G401.6 (cell line): ENCODE measurements at regions not wholly inside any gene's neighbourhood (a gene's known extent, or its start where the extent isn't known, plus 50 kb on each side); places are given as distances from the start of the nearest gene placed in this dataset.
A peak's percentile ranks its signal among the peaks of the same experiment; 100 is the strongest.

Source experiments
- FAIRE-seq: peaks from 2 replicates; lab custom pipeline; 2012; peaks lifted over from hg19 to GRCh38; lab: Jason Lieb, UNC

DNA sequence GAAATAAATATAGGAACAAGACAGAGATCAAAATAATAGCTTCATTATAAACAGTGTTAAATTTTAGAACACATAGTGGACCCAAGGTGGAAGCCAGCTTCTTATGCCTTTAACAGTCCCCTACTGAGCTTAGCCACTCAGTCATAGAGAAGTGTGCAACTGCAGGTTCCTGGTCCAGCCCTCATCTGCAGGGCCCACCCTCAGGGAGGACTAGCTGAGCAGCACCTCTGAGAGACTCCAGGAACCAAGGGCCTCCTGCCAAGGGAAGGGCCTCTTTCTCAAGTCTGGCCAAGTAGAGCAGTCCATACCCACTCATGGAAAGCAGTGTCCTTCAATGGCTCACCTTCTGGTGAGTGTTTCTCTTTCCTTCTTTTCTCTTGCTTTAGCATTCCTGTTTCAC lies 173.7 kb upstream of the PRPS1L1 start:
- FAIRE-seq, result no peak

DNA sequence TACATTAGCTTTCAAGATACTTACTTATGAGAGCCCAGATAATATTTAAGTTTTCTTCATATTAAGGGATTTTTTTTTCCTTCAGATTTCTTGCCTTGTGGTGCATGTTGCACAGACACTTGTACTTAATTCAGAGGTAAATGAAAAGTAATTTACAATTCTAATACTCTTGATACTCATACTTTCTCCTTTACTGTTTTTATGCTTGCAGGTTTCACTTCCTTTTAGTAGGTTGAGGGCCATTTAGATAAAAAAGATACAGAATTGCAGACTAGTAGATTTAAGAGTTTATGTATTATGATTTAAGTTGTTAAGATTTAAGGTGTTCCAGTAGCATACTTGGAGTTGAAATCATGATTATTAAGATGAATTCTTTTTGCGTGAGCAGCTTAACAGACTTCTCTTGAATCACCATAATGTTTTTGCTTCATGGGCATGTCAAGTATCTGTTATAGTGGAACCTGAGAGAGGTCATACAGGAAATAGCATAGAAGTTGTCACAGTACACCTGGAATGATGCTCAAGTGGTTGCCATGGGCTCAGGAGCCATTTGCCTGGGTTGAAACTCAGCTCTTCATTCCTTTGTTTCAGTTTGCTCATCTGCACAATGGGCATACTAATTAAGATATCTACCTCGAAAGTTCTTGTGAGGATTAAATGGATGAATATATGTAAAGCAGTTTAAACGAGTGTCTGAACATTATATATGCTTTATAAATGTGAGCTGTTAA lies 174.8 kb upstream of the PRPS1L1 start:
- peak; percentile 56 for FAIRE-seq

DNA sequence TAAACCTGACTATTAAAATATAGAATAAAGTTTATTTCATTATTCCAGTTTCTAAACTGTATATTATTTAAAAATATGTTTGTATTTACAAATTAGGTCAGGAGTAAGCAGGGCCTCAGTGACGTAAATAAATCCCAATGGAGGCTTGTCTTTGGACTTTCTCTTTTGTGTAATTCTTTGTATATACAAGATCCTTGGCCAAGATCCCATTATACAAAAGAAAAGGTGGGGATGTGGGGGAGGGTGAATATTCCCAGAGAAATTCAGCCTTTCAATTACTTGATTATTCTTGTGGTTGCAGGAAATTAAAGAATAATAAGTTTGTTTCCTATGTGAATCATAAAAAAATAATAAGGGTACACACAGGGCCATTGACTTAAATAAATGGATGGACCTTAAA lies 178.7 kb upstream of the PRPS1L1 start:
- no peak for FAIRE-seq

DNA sequence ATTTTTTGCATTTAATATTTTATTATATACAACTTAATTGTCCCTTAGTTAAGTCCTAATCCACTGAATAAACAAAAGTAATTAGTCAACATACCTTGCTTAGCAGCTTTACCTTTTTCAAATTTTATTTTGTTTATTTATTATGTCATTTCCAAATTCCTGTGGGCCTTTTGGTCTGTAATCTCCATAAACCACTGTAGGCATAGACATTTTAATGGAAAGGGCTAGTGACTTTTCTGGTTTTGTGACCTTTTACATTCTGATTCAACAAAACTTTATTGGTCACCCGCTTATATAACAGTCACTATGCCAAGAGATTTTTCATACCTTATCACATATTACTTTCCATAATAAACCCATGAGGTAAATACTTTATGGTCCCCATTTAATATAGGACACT lies 181.3 kb upstream of the PRPS1L1 start:
- FAIRE-seq, result no peak

DNA sequence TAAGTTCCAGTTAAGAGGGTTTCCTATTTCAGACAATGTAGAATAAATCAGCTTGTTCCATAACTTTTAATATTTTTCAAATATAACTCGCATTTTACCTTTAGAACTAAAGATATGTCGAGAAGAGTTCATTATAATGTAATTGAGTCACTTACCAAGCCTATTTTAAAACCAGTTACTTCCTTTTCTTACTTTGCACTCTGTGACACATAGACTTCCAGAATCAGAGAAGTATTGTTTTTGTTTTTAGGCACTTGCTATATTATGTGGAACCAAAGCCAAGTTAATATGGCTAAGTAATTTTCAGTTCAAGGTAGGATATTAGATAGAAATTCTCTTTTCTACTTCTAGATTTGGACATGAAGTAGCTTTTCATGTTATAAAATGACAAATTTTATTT lies 182.7 kb upstream of the PRPS1L1 start:
- FAIRE-seq, result no peak

DNA sequence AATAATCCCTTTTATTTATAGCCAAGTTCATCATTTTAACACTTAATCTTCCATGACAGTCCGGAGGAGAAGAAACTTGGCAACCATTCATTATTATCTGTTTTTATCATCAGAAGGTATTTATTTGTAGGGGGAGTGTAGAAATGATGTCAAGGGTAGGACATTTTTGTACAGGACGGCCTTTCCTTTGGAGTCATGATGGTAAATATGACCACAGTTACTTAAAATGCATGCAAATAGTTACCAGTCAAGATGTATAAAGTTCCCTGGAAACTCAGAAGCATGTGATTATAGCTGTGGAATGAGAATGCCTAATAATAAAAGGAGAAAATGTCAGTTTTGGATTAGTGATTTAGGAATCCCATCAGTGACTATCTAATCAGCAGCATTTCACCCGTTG lies 183.1 kb upstream of the PRPS1L1 start:
- FAIRE-seq, result no peak

DNA sequence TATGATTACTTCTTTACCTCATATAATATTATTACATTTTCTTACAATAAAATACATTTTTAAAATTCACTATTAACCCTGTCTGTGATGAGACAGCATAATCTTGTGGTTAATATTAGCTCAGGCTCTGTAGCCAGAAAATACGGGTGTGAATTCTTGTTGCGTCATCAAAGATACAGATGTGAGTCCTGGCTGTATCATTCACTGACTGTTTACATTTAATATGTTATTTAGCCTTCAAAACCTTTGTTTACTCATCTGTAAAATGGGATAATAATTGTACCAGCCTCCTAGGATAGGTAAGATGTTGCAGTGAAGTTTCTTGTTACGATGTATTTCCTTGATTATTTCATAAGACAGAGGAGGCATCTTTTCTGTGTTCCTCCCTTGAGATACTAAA lies 184.7 kb upstream of the PRPS1L1 start:
- FAIRE-seq, result no peak

DNA sequence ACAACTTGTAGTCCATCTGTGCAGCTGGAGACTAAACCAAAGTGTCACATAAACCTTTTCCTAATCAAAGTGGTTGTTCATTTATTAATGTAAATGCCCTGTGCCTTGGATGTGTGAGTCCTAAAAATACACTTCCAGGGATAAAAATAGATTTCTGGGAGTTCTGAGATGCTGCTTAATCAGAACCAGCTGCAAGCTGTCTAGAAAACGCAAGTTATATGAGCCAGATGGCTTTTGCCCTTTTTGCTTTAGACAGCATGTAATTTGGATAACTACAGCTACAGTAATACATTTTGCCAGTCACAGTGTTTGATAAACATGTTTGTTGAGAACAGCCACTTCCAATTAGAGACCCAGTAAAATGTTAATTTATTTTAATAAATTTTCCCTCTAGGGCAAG lies 185.1 kb upstream of the PRPS1L1 start:
- no peak for FAIRE-seq

DNA sequence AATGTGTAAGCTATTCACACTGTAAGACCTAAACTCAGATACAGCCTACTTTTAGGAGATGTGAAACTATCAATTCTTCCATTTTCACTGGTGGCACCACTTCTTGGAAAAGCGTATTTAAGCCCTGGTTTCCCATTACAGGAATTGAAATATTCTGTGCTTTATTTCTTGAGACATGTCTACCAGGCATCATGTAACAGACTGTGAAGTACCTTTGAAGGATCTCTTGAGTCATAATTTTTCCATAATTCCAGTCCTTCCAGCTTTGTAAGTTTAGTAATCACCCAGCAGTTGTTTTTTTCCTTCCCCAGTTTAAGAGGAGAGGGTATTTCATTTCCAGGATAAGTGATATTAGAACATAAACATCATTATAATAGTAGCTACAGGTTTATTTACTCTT lies 186.0 kb upstream of the PRPS1L1 start:
- no peak for FAIRE-seq

DNA sequence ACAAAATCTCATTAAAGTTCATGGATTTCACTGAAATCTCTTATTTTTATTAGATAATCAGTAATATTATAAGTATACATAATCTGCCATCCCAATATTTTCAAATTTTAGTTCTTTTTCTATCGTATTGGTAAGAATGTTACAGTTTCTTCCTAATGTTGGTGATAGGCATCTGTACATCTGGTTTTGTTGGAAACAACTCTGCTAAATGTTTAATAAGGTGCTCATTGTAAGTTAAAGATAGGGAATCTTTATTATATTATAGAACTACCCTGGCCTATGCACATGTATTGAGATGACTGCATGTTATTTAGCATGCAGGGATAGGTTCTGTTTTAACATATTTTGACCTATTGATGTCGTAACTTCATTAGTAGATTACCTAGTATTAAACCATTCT lies 188.6 kb upstream of the PRPS1L1 start:
- FAIRE-seq, result no peak

DNA sequence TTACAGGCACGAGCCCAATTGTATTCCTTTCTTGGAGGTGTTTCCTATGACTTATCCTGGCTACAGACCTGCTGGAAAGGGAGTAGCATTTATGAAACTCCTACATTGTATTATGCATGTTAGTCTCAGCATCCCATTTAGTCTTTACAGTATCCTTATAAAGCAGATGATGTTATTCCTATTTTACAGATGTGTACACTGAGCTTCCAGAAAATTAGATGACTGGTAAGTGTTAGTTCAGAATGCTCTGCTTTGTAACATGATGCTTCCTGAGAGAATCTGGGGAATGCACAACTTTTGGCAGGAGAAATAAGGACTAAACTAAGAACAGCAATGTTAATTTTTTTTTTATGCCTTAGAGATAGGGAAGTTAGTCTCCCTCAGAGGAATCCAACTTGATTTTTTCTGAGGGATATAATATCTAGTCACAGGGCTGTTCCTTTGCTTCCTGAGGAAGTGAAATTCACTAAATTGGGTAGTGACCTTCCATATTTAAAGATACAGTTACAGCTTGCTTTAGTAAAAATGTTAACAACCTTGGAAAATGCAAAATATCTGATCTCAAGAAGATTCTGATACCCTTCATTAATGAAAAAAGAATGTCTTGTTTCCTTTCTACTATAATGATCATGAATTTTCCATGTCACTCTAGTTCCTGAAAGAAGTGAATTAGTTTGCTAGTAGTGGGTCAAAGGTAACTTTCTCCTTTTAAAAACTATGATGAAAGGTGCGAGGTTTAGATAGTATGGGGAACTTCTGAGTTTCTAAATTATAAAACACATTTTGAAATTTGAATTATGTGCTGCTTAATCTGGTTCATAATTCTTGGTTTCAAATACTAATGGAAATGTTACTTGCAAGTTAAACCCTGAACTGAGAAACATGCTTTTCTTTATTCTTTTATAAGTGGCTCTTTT lies 194.0 kb upstream of the PRPS1L1 start:
- peak; percentile 49 for FAIRE-seq

DNA sequence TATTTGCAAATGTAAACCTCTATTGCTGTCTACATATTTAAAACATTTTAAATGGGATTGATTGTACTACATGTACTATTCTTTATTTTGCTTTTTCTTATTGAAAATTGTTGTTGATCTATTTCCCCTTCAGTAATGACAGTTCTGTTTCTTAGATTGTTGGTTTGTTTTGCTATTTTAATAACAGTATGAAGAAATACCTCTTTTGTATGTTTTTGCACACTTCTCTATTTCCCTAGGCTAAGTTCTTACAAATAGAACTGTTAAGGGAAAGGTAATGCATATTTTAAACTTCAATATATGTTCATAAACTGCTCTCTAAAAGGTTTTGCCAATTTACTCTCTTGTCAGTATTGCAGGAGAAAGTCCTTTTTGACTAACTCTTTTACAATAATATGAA lies 195.0 kb upstream of the PRPS1L1 start:
- FAIRE-seq, result no peak

DNA sequence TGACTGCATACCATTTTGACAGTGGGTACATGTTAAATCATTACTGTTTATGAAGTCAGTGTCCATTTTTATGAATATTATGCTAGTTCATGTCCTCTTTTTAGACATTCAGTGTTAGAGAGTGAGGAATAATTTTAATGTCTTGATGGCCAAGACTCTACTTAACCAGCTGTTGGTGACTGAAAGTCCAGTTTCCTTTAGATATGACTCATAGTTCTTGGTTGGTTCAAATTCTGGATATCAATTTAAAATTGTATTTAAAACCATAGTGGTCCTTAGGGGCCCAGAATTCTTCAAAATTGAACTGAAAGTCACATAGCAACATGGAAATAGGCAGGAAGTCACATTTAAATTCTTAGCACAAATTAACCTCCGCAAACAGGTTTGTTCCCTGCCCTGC lies 196.5 kb upstream of the PRPS1L1 start:
- FAIRE-seq, result no peak

DNA sequence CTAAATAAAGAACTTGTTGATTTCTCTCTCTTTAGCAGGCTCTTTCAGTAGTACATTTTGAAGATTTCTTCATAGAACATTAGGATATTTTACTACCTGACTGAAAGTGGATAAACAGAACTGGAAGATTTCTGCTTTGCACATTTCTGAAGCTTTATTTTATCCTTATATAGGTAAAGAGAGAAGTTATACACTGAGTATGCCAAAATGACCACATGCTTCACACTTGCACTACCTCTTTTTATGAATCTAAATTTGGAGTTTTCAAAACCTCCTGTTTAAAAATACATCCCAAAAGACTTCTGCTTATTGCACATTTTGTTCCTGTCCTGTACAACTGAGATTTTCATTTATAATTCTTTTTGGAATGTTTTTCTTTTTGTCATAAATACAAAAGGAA lies 197.4 kb upstream of the PRPS1L1 start:
- no peak for FAIRE-seq

DNA sequence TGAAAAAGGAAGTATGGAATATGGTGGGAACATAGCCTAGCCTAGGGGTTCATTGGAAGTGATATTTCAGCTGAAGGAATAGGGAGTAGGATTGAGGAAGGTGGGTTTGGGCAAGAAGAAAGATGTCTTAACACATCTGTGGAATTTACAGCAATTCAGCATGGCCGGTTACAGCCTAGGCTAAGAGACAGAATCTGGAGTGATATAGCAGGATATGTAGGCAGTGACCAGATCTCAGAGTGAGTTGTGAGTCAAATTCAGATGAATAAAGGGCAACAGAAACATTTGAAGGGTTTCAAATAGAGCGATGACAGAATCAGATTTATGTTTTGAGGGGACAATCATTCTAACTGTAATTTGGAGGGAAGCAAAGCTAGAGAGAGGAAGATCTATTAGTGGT lies 199.0 kb upstream of the PRPS1L1 start:
- FAIRE-seq, result no peak

DNA sequence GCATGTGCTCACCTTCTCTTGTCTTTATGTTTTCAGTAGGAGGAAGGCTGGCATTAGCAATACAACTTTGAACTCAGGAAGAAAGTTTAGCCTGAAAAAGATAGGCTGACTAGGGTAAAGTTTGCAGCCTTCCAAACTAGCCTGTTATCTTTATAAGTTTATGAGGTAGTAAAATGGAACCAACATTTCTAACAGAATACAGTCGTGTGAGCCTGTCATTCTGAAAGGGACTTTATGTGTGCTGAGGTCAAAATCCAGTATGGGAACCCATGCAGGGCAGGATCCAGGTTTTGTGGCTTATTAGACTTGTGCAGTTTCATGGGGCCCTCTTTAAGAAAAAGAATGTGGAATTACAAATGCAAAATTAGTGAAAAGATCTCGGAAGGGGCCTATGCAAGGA lies 201.0 kb upstream of the PRPS1L1 start:
- FAIRE-seq, result no peak

DNA sequence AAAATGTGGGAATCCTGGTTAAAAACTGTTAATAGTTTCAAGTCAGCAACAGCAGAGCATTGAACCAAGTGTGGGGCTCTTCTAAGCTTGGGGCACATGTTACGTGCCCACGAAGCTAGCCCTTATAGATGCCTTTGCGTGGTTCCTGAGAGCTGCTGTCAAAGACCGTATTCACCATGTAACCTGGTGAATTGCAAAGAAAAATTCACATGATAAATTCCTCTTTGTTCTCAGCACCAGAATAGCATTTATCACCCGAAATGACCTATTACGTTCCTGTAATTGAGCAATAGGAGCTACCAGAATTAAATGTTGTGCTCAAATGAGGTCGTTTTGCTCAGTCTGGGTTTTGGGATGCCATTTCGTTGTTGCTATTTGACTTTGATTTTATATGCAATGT lies 202.6 kb upstream of the PRPS1L1 start:
- FAIRE-seq, result no peak

DNA sequence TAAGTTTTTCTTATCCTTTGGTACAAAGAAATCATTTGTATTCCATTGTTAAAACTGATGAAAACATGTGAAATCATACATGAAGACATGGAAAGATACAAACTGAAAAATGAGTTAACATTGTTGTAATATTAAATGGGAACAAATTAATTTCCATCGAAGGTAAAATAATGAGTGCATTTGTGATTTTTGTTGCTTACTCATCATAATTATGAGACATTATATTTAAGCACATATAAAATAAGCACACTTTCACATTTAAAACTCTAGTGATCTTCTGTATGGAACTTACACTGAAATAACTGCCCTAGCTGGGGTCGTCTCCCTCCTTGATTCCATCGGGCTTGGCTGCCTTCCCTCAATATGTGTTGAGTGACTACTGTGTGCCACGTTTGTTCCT lies 204.2 kb upstream of the PRPS1L1 start:
- FAIRE-seq, result no peak

DNA sequence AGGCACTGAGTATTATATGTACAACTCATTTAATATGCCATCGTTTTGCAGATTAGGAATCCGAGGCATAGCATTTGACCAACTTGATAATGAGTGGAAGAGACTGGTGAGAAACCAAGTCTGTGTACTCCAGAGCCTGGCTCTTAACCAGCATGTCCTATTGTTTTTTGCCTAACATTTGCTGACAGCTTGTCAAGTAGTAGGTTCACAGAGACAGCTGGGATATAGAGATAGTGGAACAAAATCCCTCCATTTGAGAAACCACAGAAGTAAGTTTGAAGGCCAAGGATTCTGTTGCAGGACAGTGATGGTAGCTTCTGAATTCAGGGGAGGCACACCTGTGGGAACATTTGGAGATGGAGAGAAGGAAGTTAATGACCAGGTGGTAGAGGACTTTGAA lies 206.9 kb upstream of the PRPS1L1 start:
- no peak for FAIRE-seq

DNA sequence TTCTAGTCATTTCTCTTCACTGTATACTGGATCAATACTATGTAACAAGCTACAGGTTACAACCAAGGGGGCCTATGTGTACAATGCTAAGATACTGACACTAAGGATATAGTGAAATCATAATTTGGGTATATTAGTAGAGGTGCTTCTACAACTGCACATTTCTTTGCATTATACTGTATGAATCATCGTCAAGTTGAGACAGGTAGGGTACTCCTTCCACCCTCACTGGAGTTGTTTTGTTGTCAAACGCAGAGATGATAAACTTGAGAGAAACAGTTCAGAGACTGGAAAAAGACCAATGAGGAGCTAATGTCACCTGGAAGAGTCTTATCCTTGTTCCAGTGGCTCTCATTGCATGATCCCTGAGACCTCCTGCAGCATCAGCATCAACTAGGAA lies 208.2 kb upstream of the PRPS1L1 start:
- no peak for FAIRE-seq

DNA sequence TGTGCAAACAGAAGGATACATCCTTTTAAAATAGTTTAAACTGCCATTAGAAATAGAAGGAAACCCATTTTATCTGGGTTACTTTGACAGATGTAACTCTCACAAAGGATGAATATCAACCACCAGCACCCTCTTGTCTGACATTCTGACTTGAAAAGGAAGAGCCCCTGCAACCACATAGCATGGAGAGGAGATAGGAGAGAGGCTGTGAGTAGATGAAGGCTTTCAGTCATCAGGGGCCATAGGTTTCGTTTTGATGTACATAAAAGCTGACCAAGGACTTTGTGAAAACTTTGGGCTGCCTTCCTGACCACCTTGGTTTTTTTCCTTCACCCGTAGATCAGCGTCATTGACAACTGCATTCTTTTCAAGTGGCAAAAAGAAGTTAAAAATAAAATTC lies 211.6 kb upstream of the PRPS1L1 start:
- FAIRE-seq, result no peak

DNA sequence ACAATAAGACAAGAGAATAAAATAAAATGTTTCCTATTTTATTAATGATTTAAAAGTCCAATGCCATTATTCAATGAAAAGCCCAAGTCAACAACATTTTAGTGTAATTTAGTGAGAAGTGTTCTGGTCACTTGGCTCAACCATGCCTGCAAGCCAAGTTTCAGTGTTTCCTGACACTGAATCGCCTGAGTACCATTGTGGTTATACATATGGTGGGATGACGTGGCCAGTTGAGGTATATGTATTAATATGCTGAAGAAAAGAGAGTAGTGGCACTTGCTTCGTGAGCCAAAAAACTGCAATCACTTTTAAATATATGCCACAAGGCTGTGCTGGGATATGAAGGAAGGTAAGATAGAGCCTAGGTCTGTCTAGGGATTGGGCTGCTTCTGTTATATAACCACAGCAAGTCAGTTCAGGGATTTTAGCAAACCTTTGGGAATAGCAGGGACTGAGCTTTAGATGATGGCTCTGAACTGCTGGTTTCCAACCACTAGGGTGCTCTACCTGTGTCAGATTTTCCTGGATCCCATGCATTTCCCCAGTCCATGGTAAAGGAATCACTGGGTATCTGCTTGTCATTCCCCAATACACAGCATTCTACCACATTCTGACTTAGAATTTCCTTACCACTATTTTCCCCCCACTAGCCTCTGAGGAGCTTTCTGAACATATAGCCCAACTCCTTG lies 214.0 kb upstream of the PRPS1L1 start:
- FAIRE-seq, result no peak

DNA sequence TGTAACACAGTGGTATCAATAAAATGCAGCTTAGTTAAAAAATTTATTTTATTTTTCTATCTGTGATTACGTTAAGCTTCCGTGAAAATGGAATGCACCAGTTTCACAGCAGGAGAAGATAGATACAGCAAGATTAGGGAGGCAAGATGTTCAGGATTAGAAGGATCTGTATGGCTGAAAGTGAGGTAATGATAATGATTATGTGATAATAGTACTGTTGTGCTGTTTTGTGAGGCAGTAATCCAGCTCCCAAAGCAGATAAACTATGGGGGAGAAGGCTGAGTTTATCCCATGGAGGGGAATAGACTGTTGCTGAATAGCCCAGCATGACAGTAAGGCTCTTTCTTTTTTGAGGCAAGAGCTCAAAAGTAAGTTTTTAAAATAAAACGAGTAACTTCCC lies 216.1 kb upstream of the PRPS1L1 start:
- FAIRE-seq, result no peak
